ENCODE measurements at regions not wholly inside any gene's neighbourhood (a gene's known extent, or its start where the extent isn't known, plus 50 kb on each side); places are given as distances from the start of the nearest gene placed in this dataset.

DNA sequence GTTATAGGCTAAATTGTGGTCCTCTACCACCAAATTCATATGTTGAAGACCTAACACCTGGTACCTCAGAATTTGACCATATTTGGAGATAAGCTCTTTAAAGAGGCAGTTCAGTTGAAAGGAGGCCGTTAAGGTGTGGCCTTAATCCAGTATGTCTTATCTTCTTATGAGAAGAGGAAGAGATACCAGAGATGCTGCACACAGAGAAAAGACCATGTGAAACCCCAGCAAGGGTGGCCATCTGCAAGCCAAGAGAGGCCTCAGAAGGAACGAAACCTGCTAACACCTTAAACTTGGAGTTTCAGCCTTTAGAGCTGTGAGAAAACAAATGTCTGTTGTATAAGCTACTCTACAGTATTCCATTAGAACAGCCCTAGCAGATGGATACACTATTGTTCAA is 528.1 kb upstream of the DCC start:
- Histone ChIP-seq H2BK15ac (ENCODE audit: low read length) (no peak overlapping the region), H3K27me3 (ENCODE audit: control insufficient read depth in 3 of 3, insufficient read depth in 3 of 3, low read depth in 1 of 3, low read length in 3 of 3) (no peaks in the 10 kb centered on the region), H3K9ac (ENCODE audit: low read depth, low read length, poor library complexity) (no peak overlapping the region), H3K18ac (ENCODE audit: low read length) (no peak overlapping the region), H2AK5ac (ENCODE audit: low read depth, low read length) (no peak overlapping the region), H3K4me3 (ENCODE audit: low read length in 2 of 2) (no peak overlapping the region), H3K4me2 (ENCODE audit: insufficient read depth, low read length, poor library complexity, severe bottlenecking) (no peak overlapping the region), H3K14ac (ENCODE audit: low read length) (no peak overlapping the region), H2BK12ac (ENCODE audit: low read length) (no peak overlapping the region), H3K9me3 (replicated peaks in 1 of 2; ENCODE audit: control insufficient read depth in 2 of 2, insufficient read depth in 1 of 2, low read depth in 1 of 2, low read length in 2 of 2) (no peaks in the 10 kb centered on the region), H3K4me1 (ENCODE audit: control insufficient read depth in 2 of 2, insufficient read depth in 1 of 2, low read depth in 1 of 2, low read length in 2 of 2) (no peaks in the 10 kb centered on the region), H4K8ac (ENCODE audit: low read depth, low read length) (no peak overlapping the region), H2BK5ac (ENCODE audit: low read length) (no peak overlapping the region), H3K36me3 (replicated peaks in 1 of 2; ENCODE audit: control insufficient read depth in 2 of 2, insufficient read depth in 2 of 2, low read length in 2 of 2) (no peaks in the 10 kb centered on the region), H3K79me1 (ENCODE audit: low read depth, low read length) (no peaks in the 10 kb centered on the region), H2BK120ac (ENCODE audit: low read depth, low read length) (no peak overlapping the region), H3K23ac (ENCODE audit: low read depth, low read length, poor library complexity) (no peak overlapping the region), H4K91ac (ENCODE audit: low read depth, low read length, poor library complexity) (no peak overlapping the region), H2AFZ (ENCODE audit: low read length) (no peak overlapping the region), H3K4ac (ENCODE audit: low read length) (no peak overlapping the region), H3K27ac (replicated peaks; ENCODE audit: low read length) (no peak overlapping the region)
- no peak for DNase-seq (ENCODE audit: low spot score)
- WGBS, 2 donors (ENCODE audit: extremely low coverage in 2 of 2, insufficient read length in 2 of 2, insufficient replicate concordance in 1 of 2): no CpG with 5 or more reads among the region's 2 CpGs

DNA sequence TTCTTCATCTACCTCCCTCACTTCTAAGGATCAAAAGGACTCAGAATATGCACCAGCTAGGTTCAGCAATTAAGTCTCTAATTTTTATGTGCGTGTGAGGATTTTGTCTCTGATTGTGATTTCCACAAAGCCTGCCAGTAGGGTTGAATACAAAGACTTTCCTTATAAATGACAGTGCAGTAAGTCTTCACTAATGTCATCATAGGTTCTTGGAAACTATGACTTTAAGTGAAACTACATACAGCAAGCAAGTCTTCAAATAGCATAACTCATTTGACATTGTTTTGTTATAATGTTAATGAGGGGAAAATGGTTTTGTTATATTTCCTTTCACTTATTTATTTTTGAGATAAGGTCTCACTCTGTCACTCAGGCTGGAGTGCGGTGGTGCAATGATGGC is 526.3 kb upstream of the DCC start:
- H3K36me3 ChIP-seq (replicated peaks in 1 of 2; ENCODE audit: control insufficient read depth in 2 of 2, insufficient read depth in 2 of 2, low read length in 2 of 2): no peaks in the 10 kb centered on the region
- no peak overlapping the region for H3K27ac ChIP-seq (replicated peaks; ENCODE audit: low read length)
- no peak overlapping the region for H2BK15ac ChIP-seq (ENCODE audit: low read length)
- no peak overlapping the region for H2AK5ac ChIP-seq (ENCODE audit: low read depth, low read length)
- H3K4me2 ChIP-seq (ENCODE audit: insufficient read depth, low read length, poor library complexity, severe bottlenecking): no peak overlapping the region
- no peak overlapping the region for H4K91ac ChIP-seq (ENCODE audit: low read depth, low read length, poor library complexity)
- no peaks in the 10 kb centered on the region for H3K4me1 ChIP-seq (ENCODE audit: control insufficient read depth in 2 of 2, insufficient read depth in 1 of 2, low read depth in 1 of 2, low read length in 2 of 2)
- no peaks in the 10 kb centered on the region for H3K27me3 ChIP-seq (ENCODE audit: control insufficient read depth in 3 of 3, insufficient read depth in 3 of 3, low read depth in 1 of 3, low read length in 3 of 3)
- H4K8ac ChIP-seq (ENCODE audit: low read depth, low read length): no peak overlapping the region
- H3K4me3 ChIP-seq (ENCODE audit: low read length in 2 of 2): no peak overlapping the region
- DNase-seq (ENCODE audit: low spot score): no peak
- no peak overlapping the region for H3K9ac ChIP-seq (ENCODE audit: low read depth, low read length, poor library complexity)
- H2BK12ac ChIP-seq (ENCODE audit: low read length): no peak overlapping the region
- H3K18ac ChIP-seq (ENCODE audit: low read length): no peak overlapping the region
- H2AFZ ChIP-seq (ENCODE audit: low read length): no peak overlapping the region
- no peak overlapping the region for H2BK120ac ChIP-seq (ENCODE audit: low read depth, low read length)
- H3K23ac ChIP-seq (ENCODE audit: low read depth, low read length, poor library complexity): no peak overlapping the region
- no CpG with 5 or more reads among the region's 2 CpGs for WGBS, 2 donors (ENCODE audit: extremely low coverage in 2 of 2, insufficient read length in 2 of 2, insufficient replicate concordance in 1 of 2)
- no peak overlapping the region for H3K14ac ChIP-seq (ENCODE audit: low read length)
- no peak overlapping the region for H2BK5ac ChIP-seq (ENCODE audit: low read length)
- no peaks in the 10 kb centered on the region for H3K79me1 ChIP-seq (ENCODE audit: low read depth, low read length)
- no peaks in the 10 kb centered on the region for H3K9me3 ChIP-seq (replicated peaks in 1 of 2; ENCODE audit: control insufficient read depth in 2 of 2, insufficient read depth in 1 of 2, low read depth in 1 of 2, low read length in 2 of 2)
- no peak overlapping the region for H3K4ac ChIP-seq (ENCODE audit: low read length)

DNA sequence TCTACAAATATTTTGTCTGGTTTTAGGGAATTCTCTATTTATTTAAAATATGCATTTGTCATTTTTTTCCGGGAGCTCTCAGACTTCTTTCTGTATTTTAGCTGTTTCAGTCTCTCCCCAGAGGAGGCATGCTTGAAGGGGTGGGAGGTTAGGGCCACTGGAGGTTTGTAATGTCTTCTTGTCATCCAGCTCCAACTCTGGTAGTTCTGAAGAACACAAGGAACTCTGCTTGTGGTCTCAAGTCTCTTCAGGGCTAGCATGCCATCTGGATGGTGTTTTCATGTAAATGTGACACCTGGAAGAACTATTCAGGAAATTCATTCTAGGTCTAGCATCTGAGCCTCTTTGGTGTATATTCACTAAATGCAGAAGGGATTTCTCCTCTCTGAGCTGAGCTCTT is 518.4 kb upstream of the DCC start:
- no CpG with 5 or more reads among the region's 1 CpG for WGBS, 2 donors (ENCODE audit: extremely low coverage in 2 of 2, insufficient read length in 2 of 2, insufficient replicate concordance in 1 of 2)
- no peak overlapping the region for H2AK5ac ChIP-seq (ENCODE audit: low read depth, low read length)
- H4K8ac ChIP-seq (ENCODE audit: low read depth, low read length): no peak overlapping the region
- no peak for DNase-seq (ENCODE audit: low spot score)
- H2BK120ac ChIP-seq (ENCODE audit: low read depth, low read length): no peak overlapping the region
- H3K9me3 ChIP-seq (replicated peaks in 1 of 2; ENCODE audit: control insufficient read depth in 2 of 2, insufficient read depth in 1 of 2, low read depth in 1 of 2, low read length in 2 of 2): no peaks in the 10 kb centered on the region
- no peak overlapping the region for H3K14ac ChIP-seq (ENCODE audit: low read length)
- H3K79me1 ChIP-seq (ENCODE audit: low read depth, low read length): no peaks in the 10 kb centered on the region
- H3K4me3 ChIP-seq (ENCODE audit: low read length in 2 of 2): no peak overlapping the region
- H3K23ac ChIP-seq (ENCODE audit: low read depth, low read length, poor library complexity): no peak overlapping the region
- H2AFZ ChIP-seq (ENCODE audit: low read length): no peak overlapping the region
- no peak overlapping the region for H3K4me2 ChIP-seq (ENCODE audit: insufficient read depth, low read length, poor library complexity, severe bottlenecking)
- no peak overlapping the region for H3K9ac ChIP-seq (ENCODE audit: low read depth, low read length, poor library complexity)
- no peak overlapping the region for H2BK12ac ChIP-seq (ENCODE audit: low read length)
- H4K91ac ChIP-seq (ENCODE audit: low read depth, low read length, poor library complexity): no peak overlapping the region
- H3K4me1 ChIP-seq (ENCODE audit: control insufficient read depth in 2 of 2, insufficient read depth in 1 of 2, low read depth in 1 of 2, low read length in 2 of 2): no peaks in the 10 kb centered on the region
- no peaks in the 10 kb centered on the region for H3K27me3 ChIP-seq (ENCODE audit: control insufficient read depth in 3 of 3, insufficient read depth in 3 of 3, low read depth in 1 of 3, low read length in 3 of 3)
- H2BK15ac ChIP-seq (ENCODE audit: low read length): no peak overlapping the region
- no peak overlapping the region for H3K27ac ChIP-seq (replicated peaks; ENCODE audit: low read length)
- H3K18ac ChIP-seq (ENCODE audit: low read length): no peak overlapping the region
- no peak overlapping the region for H3K4ac ChIP-seq (ENCODE audit: low read length)
- H2BK5ac ChIP-seq (ENCODE audit: low read length): no peak overlapping the region
- no peaks in the 10 kb centered on the region for H3K36me3 ChIP-seq (replicated peaks in 1 of 2; ENCODE audit: control insufficient read depth in 2 of 2, insufficient read depth in 2 of 2, low read length in 2 of 2)

DNA sequence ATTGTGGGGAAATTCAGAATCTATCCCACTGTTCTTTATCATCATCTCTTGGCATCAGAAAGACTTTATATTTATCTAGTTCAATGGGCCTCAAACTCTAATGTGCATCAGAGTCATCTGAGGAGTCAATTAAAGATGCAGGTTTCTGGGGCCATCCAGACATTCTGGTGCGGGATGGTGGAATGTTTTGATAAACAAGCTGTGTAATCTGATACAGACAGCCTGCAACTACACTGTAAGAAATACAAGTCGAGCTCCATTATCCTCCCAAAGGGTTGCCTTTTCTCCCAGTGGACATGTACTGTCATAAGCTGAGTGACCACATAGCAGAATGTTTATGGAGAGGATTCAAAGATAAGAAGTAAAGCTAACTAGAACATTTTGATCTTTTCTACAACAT is 515.3 kb upstream of the DCC start:
- Histone ChIP-seq H2BK12ac (ENCODE audit: low read length) (no peak overlapping the region), H2AFZ (ENCODE audit: low read length) (no peak overlapping the region), H3K36me3 (replicated peaks in 1 of 2; ENCODE audit: control insufficient read depth in 2 of 2, insufficient read depth in 2 of 2, low read length in 2 of 2) (no peaks in the 10 kb centered on the region), H2BK15ac (ENCODE audit: low read length) (no peak overlapping the region), H2BK5ac (ENCODE audit: low read length) (no peak overlapping the region), H3K4me1 (ENCODE audit: control insufficient read depth in 2 of 2, insufficient read depth in 1 of 2, low read depth in 1 of 2, low read length in 2 of 2) (no peaks in the 10 kb centered on the region), H3K18ac (ENCODE audit: low read length) (no peak overlapping the region), H3K4me2 (ENCODE audit: insufficient read depth, low read length, poor library complexity, severe bottlenecking) (no peak overlapping the region), H3K9ac (ENCODE audit: low read depth, low read length, poor library complexity) (no peak overlapping the region), H3K79me1 (ENCODE audit: low read depth, low read length) (no peaks in the 10 kb centered on the region), H4K8ac (ENCODE audit: low read depth, low read length) (no peak overlapping the region), H3K27ac (replicated peaks; ENCODE audit: low read length) (no peak overlapping the region), H3K23ac (ENCODE audit: low read depth, low read length, poor library complexity) (no peak overlapping the region), H3K14ac (ENCODE audit: low read length) (no peak overlapping the region), H4K91ac (ENCODE audit: low read depth, low read length, poor library complexity) (no peak overlapping the region), H3K4me3 (ENCODE audit: low read length in 2 of 2) (no peak overlapping the region), H2AK5ac (ENCODE audit: low read depth, low read length) (no peak overlapping the region), H3K4ac (ENCODE audit: low read length) (no peak overlapping the region), H3K27me3 (ENCODE audit: control insufficient read depth in 3 of 3, insufficient read depth in 3 of 3, low read depth in 1 of 3, low read length in 3 of 3) (no peaks in the 10 kb centered on the region), H3K9me3 (replicated peaks in 1 of 2; ENCODE audit: control insufficient read depth in 2 of 2, insufficient read depth in 1 of 2, low read depth in 1 of 2, low read length in 2 of 2) (no peaks in the 10 kb centered on the region), H2BK120ac (ENCODE audit: low read depth, low read length) (no peak overlapping the region)
- no CpG with 5 or more reads among the region's 2 CpGs for WGBS, 2 donors (ENCODE audit: extremely low coverage in 2 of 2, insufficient read length in 2 of 2, insufficient replicate concordance in 1 of 2)
- DNase-seq (ENCODE audit: low spot score): no peak
